ENCODE measurements at regions not wholly inside any gene's neighbourhood (a gene's known extent, or its start where the extent isn't known, plus 50 kb on each side); places are given as distances from the start of the nearest gene placed in this dataset.

- no peak for DNase-seq
Observed at GRCh38 chr2:198394208-198394607, 589.8 kb downstream of the PLCL1 start.

GRCh38 chr2:198390670-198391069 is 586.3 kb downstream of the PLCL1 start:
- no peak for DNase-seq

- DNase-seq, result no peak
Observed at GRCh38 chr2:198387677-198388076, 583.3 kb downstream of the PLCL1 start.

GRCh38 chr2:198385856-198386255 is 581.5 kb downstream of the PLCL1 start:
- DNase-seq, result no peak

GRCh38 chr2:198385326-198385725 is 580.9 kb downstream of the PLCL1 start:
- no peak for DNase-seq

- DNase-seq, result no peak
Observed at GRCh38 chr2:198383392-198383791, 579.0 kb downstream of the PLCL1 start.

- no peak for DNase-seq
Observed at GRCh38 chr2:198382811-198383210, 578.4 kb downstream of the PLCL1 start.

GRCh38 chr2:198376677-198377076 is 572.3 kb downstream of the PLCL1 start:
- no peak for DNase-seq

- no peak for DNase-seq
Observed at GRCh38 chr2:198375083-198375410, 570.7 kb downstream of the PLCL1 start.

- DNase-seq, result no peak
Observed at GRCh38 chr2:198374375-198375082, 570.1 kb downstream of the PLCL1 start.

- DNase-seq, result no peak
Observed at GRCh38 chr2:198371921-198372543, 567.6 kb downstream of the PLCL1 start.

- no peak for DNase-seq
Observed at GRCh38 chr2:198371329-198371728, 566.9 kb downstream of the PLCL1 start.

- no peak for DNase-seq
Observed at GRCh38 chr2:198368089-198368488, 563.7 kb downstream of the PLCL1 start.

- DNase-seq, result no peak
Observed at GRCh38 chr2:198362740-198363139, 558.3 kb downstream of the PLCL1 start.

GRCh38 chr2:198359308-198359707 is 554.9 kb downstream of the PLCL1 start:
- no peak for DNase-seq

- DNase-seq, result no peak
Observed at GRCh38 chr2:198356157-198356556, 551.8 kb downstream of the PLCL1 start.

- DNase-seq, result no peak
Observed at GRCh38 chr2:198351647-198352046, 547.3 kb downstream of the PLCL1 start.

- no peak for DNase-seq
Observed at GRCh38 chr2:198347946-198348345, 543.6 kb downstream of the PLCL1 start.

- no peak for DNase-seq
Observed at GRCh38 chr2:198347349-198347748, 543.0 kb downstream of the PLCL1 start.

- DNase-seq, result no peak
Observed at GRCh38 chr2:198343471-198343870, 539.1 kb downstream of the PLCL1 start.

- DNase-seq, result no peak
Observed at GRCh38 chr2:198340846-198341245, 536.5 kb downstream of the PLCL1 start.

GRCh38 chr2:198339116-198339515 is 534.7 kb downstream of the PLCL1 start:
- no peak for DNase-seq

GRCh38 chr2:198337368-198337767 is 533.0 kb downstream of the PLCL1 start:
- no peak for DNase-seq

GRCh38 chr2:198328454-198328853 is 524.1 kb downstream of the PLCL1 start:
- no peak for DNase-seq

GRCh38 chr2:198327526-198327925 is 523.1 kb downstream of the PLCL1 start:
- no peak for DNase-seq

Data from occipital lobe (tissue), 1 donor.